Adrenal gland (tissue), 9 donors: ENCODE measurements at regions not wholly inside any gene's neighbourhood (a gene's known extent, or its start where the extent isn't known, plus 50 kb on each side); places are given as distances from the start of the nearest gene placed in this dataset.

Experiments used
- DNase-seq, 7 donors: peaks; one replicate each; pipeline ENCODE4 v3.0.0-alpha.2; 2019 to 2020
- H3K27ac ChIP-seq, 5 donors: fragments of 200-600 bp; sonication (generic) in 4 of 5; 1 replicate in 3 of 5; 2 replicates in 2 of 5; pipeline versions ENCODE4 v1.5.1 to v1.8.0; 2016 to 2020; ENCODE audit warnings: mild to moderate bottlenecking in 1 of 5
- H3K27me3 ChIP-seq: fragments of 200-600 bp; 2 replicates; pipeline ENCODE4 v1.8.0; 2021
- H3K36me3 ChIP-seq, 2 donors: fragments of 200-600 bp; replicated peaks in 1 of 2; 1 replicate in 1 of 2; 2 replicates in 1 of 2; pipeline versions ENCODE4 v1.5.1 to v1.8.0; 2018 to 2022
- H3K4me1 ChIP-seq, 2 donors: fragments of 200-600 bp; replicated peaks in 1 of 2; 1 replicate in 1 of 2; 2 replicates in 1 of 2; pipeline versions ENCODE4 v1.5.1 to v1.8.0; 2018 to 2021
- H3K4me3 ChIP-seq, 4 donors: fragments of 200-600 bp; sonication (generic) in 3 of 4; one replicate each; pipeline ENCODE4 v1.5.1; 2016 to 2018
- H3K9me3 ChIP-seq, 3 donors: fragments of 200-600 bp; sonication (generic) in 1 of 3; replicated peaks in 1 of 3; 1 replicate in 2 of 3; 2 replicates in 1 of 3; pipeline versions ENCODE4 v1.5.1 to v1.8.0; 2016 to 2021
- CTCF ChIP-seq, 6 experiments: fragments of 450-650 bp in 4 of 6; fragments of 200-600 bp in 2 of 6; sonication (generic) in 1 of 6; IDR thresholded peaks; 1 replicate in 5 of 6; 2 replicates in 1 of 6; pipeline versions ENCODE4 v1.5.1 to v1.8.0; 2016 to 2021; ENCODE audit warnings: antibody characterized with exemption in 6 of 6, mild to moderate bottlenecking in 2 of 6, moderate library complexity in 1 of 6
- POLR2A ChIP-seq, 2 donors: fragments of 450-650 bp; IDR thresholded peaks; one replicate each; pipeline ENCODE4 v1.6.1; 2017; ENCODE audit warnings: antibody characterized with exemption in 2 of 2, mild to moderate bottlenecking in 2 of 2, moderate library complexity in 1 of 2
- WGBS, 4 donors: extraction: QIAGEN DNeasy Blood & Tissue Kit in 2 of 4; methylation state at CpG; one replicate each; pipeline versions ENCODE4 v1.1.5 to v1.1.7; 2013 to 2017; 5-methylcytosine and 5-hydroxymethylcytosine counted together
- intact Hi-C, 2 donors: fragments of 100-400 bp; cut with DNase I; formaldehyde crosslinking; loops; one replicate each; pipeline versions ENCODE4 v1.14.1 to v1.15.0; 2022 to 2023
- donor health status: healthy with polysubstance abuse.
- donor health status: Bipolar disorder and iron deficiency.
- donor health status: DM: yes; HTN: yes; CAD: no.
- donor health status: DM: no; HTN: no; CAD: no.
- donor health status: DM: no; HTN: no; CAD: no.

GRCh38 chr18:77461062-77461688 is 211.5 kb downstream of the GALR1 start:
- no peaks in the 10 kb centered on the region for H3K36me3 ChIP-seq
- H3K27me3 ChIP-seq: no peaks in the 10 kb centered on the region
- H3K9me3 ChIP-seq: no peaks in the 10 kb centered on the region
- H3K4me1 ChIP-seq: no peaks in the 10 kb centered on the region
- H3K4me3 ChIP-seq: no peak overlapping the region
- no peak for DNase-seq
- WGBS, 4 donors: 48 to 54% (median 51%) methylated on average over 6 of the region's 6 CpGs
- intact Hi-C loops: no loop called here
- H3K27ac ChIP-seq: no peak overlapping the region
- no peak for TF ChIP-seq POLR2A (IDR thresholded peaks at IDR 0.05)
- no peak for TF ChIP-seq CTCF (IDR thresholded peaks at IDR 0.05)

GRCh38 chr18:77464917-77465316 is 215.3 kb downstream of the GALR1 start:
- no peak for TF ChIP-seq POLR2A (IDR thresholded peaks at IDR 0.05)
- no peak for TF ChIP-seq CTCF (IDR thresholded peaks at IDR 0.05)
- intact Hi-C loops: no loop called here
- WGBS, 4 donors: 60 to 70% (median 66%) methylated on average over 3 of the region's 3 CpGs

GRCh38 chr18:77466890-77467289 is 217.2 kb downstream of the GALR1 start:
- no peak for DNase-seq
- no peaks in the 10 kb centered on the region for H3K9me3 ChIP-seq
- no peaks in the 10 kb centered on the region for H3K4me1 ChIP-seq
- TF ChIP-seq CTCF (IDR thresholded peaks at IDR 0.05) (no peak), POLR2A (IDR thresholded peaks at IDR 0.05) (no peak)
- H3K36me3 ChIP-seq: no peaks in the 10 kb centered on the region
- no peak overlapping the region for H3K27ac ChIP-seq
- H3K4me3 ChIP-seq: no peak overlapping the region
- H3K27me3 ChIP-seq: no peaks in the 10 kb centered on the region
- intact Hi-C loops: no loop called here

More at GRCh38 chr18:77464917-77465316, 215.3 kb downstream of the GALR1 start:
- H3K9me3 ChIP-seq: no peaks in the 10 kb centered on the region
- H3K36me3 ChIP-seq: no peaks in the 10 kb centered on the region
- no peak overlapping the region for H3K27ac ChIP-seq
- H3K4me1 ChIP-seq: no peaks in the 10 kb centered on the region
- DNase-seq: no peak
- no peak overlapping the region for H3K4me3 ChIP-seq
- H3K27me3 ChIP-seq: no peaks in the 10 kb centered on the region

GRCh38 chr18:77469131-77469530 is 219.5 kb downstream of the GALR1 start:
- no peak overlapping the region for H3K27ac ChIP-seq
- TF ChIP-seq POLR2A (IDR thresholded peaks at IDR 0.05): no peak
- no peak for TF ChIP-seq CTCF (IDR thresholded peaks at IDR 0.05)
- H3K36me3 ChIP-seq: no peaks in the 10 kb centered on the region
- no peaks in the 10 kb centered on the region for H3K27me3 ChIP-seq
- no peak for DNase-seq
- intact Hi-C loops: no loop called here
- H3K9me3 ChIP-seq: no peaks in the 10 kb centered on the region
- H3K4me1 ChIP-seq: no peaks in the 10 kb centered on the region
- 75 to 88% (median 80%) methylated on average over 4 of the region's 4 CpGs for WGBS, 4 donors
- H3K4me3 ChIP-seq: no peak overlapping the region
